ENCODE measurements at regions not wholly inside any gene's neighbourhood (a gene's known extent, or its start where the extent isn't known, plus 50 kb on each side); places are given as distances from the start of the nearest gene placed in this dataset.

GRCh38 chr6:167662881-167663205 is 163.9 kb upstream of the AFDN start:
- TF ChIP-seq CTCF (IDR thresholded peaks at IDR 0.05) (no peak), POLR2A (IDR thresholded peaks at IDR 0.05) (no peak)

All from lower leg skin (tissue), 3 donors.